ENCODE measurements at regions not wholly inside any gene's neighbourhood (a gene's known extent, or its start where the extent isn't known, plus 50 kb on each side); places are given as distances from the start of the nearest gene placed in this dataset.

DNA sequence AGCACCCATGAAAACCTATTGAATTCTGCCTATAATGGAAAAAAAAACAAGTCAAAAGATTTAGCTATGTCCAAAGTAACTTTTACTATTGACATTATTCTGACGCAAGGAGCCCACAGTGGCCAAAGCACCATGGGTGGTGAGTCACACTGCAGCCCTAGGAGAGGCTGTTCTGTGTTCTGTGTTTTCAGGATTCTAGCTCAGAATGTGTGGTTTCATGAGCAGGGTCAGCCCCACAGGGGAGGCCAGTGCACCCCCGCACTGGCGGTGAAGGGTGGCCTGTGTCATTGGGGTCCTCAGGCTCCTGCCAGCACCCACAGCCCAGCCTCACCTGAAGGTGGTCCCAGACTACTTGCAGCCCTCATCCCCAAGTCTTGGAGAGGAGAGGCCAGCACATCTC, 112.2 kb downstream of the BRD1 start:
- TF ChIP-seq EZH2phosphoT487 (conservative IDR thresholded peaks at IDR 0.05; ENCODE audit: low read length), result no peak
- TF ChIP-seq, protein P1, sequence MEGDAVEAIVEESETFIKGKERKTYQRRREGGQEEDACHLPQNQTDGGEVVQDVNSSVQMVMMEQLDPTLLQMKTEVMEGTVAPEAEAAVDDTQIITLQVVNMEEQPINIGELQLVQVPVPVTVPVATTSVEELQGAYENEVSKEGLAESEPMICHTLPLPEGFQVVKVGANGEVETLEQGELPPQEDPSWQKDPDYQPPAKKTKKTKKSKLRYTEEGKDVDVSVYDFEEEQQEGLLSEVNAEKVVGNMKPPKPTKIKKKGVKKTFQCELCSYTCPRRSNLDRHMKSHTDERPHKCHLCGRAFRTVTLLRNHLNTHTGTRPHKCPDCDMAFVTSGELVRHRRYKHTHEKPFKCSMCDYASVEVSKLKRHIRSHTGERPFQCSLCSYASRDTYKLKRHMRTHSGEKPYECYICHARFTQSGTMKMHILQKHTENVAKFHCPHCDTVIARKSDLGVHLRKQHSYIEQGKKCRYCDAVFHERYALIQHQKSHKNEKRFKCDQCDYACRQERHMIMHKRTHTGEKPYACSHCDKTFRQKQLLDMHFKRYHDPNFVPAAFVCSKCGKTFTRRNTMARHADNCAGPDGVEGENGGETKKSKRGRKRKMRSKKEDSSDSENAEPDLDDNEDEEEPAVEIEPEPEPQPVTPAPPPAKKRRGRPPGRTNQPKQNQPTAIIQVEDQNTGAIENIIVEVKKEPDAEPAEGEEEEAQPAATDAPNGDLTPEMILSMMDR (IDR thresholded peaks at IDR 0.05; ENCODE audit: insufficient read depth, low read length, poor library complexity, severe bottlenecking), result no peak
- H3K4me3 ChIP-seq (ENCODE audit: insufficient read depth, low read length, poor library complexity, severe bottlenecking), result no peak overlapping the region
- no peaks in the 10 kb centered on the region for H4K20me1 ChIP-seq (ENCODE audit: low read depth, low read length)
- H3K9ac ChIP-seq (ENCODE audit: low read length), result no peak overlapping the region
- no peaks in the 10 kb centered on the region for H3F3A ChIP-seq (ENCODE audit: insufficient read depth)
- H3K9me2 ChIP-seq (replicated peaks; ENCODE audit: insufficient read depth, low read length), result no peaks in the 10 kb centered on the region
- H2AFZ ChIP-seq (ENCODE audit: low read depth, low read length, severe bottlenecking), result no peak overlapping the region
- H3K4me2 ChIP-seq (ENCODE audit: low read depth, low read length, poor library complexity, severe bottlenecking), result no peak overlapping the region
- no peaks in the 10 kb centered on the region for H3K27me3 ChIP-seq (ENCODE audit: low read length)
- H3K36me3 ChIP-seq (ENCODE audit: low read length), result no peaks in the 10 kb centered on the region
- H3K79me2 ChIP-seq (ENCODE audit: insufficient read depth, low read length), result no peaks in the 10 kb centered on the region
- H3K27ac ChIP-seq (ENCODE audit: low read depth, low read length), result no peak overlapping the region
- no peaks in the 10 kb centered on the region for H3K9me3 ChIP-seq (ENCODE audit: insufficient read depth, low read length)

DNA sequence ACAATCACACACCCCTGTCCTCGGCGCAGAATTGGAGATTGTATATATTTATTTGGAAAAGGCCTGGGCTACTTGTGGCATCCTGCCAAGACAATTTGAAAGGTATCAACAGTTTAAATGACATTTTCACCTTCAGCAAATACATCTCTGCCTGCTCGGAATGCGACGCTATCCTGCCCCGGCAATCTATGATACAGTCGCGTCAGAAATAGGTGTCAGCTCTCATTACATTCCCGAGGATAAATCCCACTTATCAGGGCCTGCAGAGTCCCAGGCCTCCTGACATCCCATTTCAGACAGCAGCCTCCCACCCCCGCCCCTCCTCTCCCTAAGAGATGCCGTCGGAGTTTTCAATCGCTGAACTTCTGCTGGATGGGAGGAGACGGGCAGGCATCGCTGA, 114.7 kb downstream of the BRD1 start:
- Histone ChIP-seq H3K27ac (ENCODE audit: low read depth, low read length) (no peak overlapping the region), H3F3A (ENCODE audit: insufficient read depth) (no peaks in the 10 kb centered on the region), H3K4me2 (ENCODE audit: low read depth, low read length, poor library complexity, severe bottlenecking) (no peak overlapping the region), H2AFZ (ENCODE audit: low read depth, low read length, severe bottlenecking) (no peak overlapping the region), H3K9me2 (replicated peaks; ENCODE audit: insufficient read depth, low read length) (no peaks in the 10 kb centered on the region), H3K79me2 (ENCODE audit: insufficient read depth, low read length) (no peaks in the 10 kb centered on the region), H3K4me3 (ENCODE audit: insufficient read depth, low read length, poor library complexity, severe bottlenecking) (no peak overlapping the region), H3K9ac (ENCODE audit: low read length) (no peak overlapping the region), H4K20me1 (ENCODE audit: low read depth, low read length) (no peaks in the 10 kb centered on the region), H3K27me3 (ENCODE audit: low read length) (no peaks in the 10 kb centered on the region), H3K9me3 (ENCODE audit: insufficient read depth, low read length) (no peaks in the 10 kb centered on the region), H3K36me3 (ENCODE audit: low read length) (no peaks in the 10 kb centered on the region)
- TF ChIP-seq, protein P1 (IDR thresholded peaks at IDR 0.05; ENCODE audit: insufficient read depth, low read length, poor library complexity, severe bottlenecking), result no peak
- TF ChIP-seq EZH2phosphoT487 (conservative IDR thresholded peaks at IDR 0.05; ENCODE audit: low read length), result no peak

DNA sequence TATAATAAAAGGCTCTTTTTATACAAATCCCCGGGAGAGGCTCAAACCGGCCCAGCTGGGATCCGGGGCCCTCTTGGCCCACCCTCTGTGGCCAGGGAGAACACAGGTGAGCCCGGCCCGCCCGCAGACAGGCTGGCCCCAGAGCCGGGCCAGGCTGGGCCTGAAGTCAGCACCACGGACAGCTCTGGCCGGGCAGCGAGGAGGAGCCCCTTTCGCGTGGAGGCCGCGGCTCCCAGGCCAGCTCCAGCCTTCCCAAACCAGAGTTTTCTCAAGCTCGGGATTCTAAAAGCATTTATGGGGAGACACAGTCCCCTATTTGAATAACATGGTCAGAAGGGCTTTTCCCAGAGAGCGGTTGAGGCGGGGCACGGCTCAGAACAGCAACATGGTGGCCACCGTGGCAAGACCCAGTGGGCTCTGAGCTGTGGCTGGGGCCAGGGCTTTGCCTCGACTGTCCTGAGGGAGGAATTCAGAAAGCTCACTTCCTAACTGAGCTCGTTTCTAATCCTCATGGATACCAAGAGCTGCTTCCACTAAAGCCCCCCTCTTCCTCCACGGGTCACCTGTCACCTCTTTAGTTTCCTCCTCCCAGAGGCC, 115.4 kb downstream of the BRD1 start:
- H3K9ac ChIP-seq (ENCODE audit: low read length), result no peak overlapping the region
- H3F3A ChIP-seq (ENCODE audit: insufficient read depth), result no peaks in the 10 kb centered on the region
- H3K36me3 ChIP-seq (ENCODE audit: low read length), result no peaks in the 10 kb centered on the region
- TF ChIP-seq, protein P1 (IDR thresholded peaks at IDR 0.05; ENCODE audit: insufficient read depth, low read length, poor library complexity, severe bottlenecking), result no peak
- no peak for TF ChIP-seq EZH2phosphoT487 (conservative IDR thresholded peaks at IDR 0.05; ENCODE audit: low read length)
- H3K27me3 ChIP-seq (ENCODE audit: low read length), result no peaks in the 10 kb centered on the region
- H2AFZ ChIP-seq (ENCODE audit: low read depth, low read length, severe bottlenecking), result no peak overlapping the region
- no peaks in the 10 kb centered on the region for H3K9me2 ChIP-seq (replicated peaks; ENCODE audit: insufficient read depth, low read length)
- H3K79me2 ChIP-seq (ENCODE audit: insufficient read depth, low read length), result no peaks in the 10 kb centered on the region
- no peaks in the 10 kb centered on the region for H4K20me1 ChIP-seq (ENCODE audit: low read depth, low read length)
- H3K4me3 ChIP-seq (ENCODE audit: insufficient read depth, low read length, poor library complexity, severe bottlenecking), result no peak overlapping the region
- H3K4me2 ChIP-seq (ENCODE audit: low read depth, low read length, poor library complexity, severe bottlenecking), result no peak overlapping the region
- no peaks in the 10 kb centered on the region for H3K9me3 ChIP-seq (ENCODE audit: insufficient read depth, low read length)
- H3K27ac ChIP-seq (ENCODE audit: low read depth, low read length), result no peak overlapping the region
